H1 (cell line): ENCODE measurements at regions not wholly inside any gene's neighbourhood (a gene's known extent, or its start where the extent isn't known, plus 50 kb on each side); places are given as distances from the start of the nearest gene placed in this dataset.

Experiments used
- CTCF ChIA-PET: fragments of 300-600 bp; sonication (Branson Sonifier 250); formaldehyde crosslinking; loops from one replicate; lab custom pipeline; 2021; ENCODE audit not compliant: partially characterized antibody; lab: Charles Lee
- POLR2A ChIA-PET: fragments of 300-600 bp; sonication (Branson Sonifier 250); formaldehyde crosslinking; loops from one replicate; lab custom pipeline; 2021; ENCODE audit warnings: inconsistent platforms; ENCODE audit not compliant: partially characterized antibody; lab: Charles Lee
- DNase-seq, 2 experiments: peaks; one replicate each; pipeline versions ENCODE4 v3.0.0 to v3.0.0-alpha.2; 2010 to 2022; ENCODE audit warnings: low spot score in 2 of 2, low read depth in 1 of 2, mixed read lengths in 1 of 2
- FAIRE-seq: peaks from 2 replicates; lab custom pipeline; 2011; peaks lifted over from hg19 to GRCh38; lab: Jason Lieb, UNC
- H2AFZ ChIP-seq: 2 replicates; pipeline ENCODE4 v1.8.1; 2012; ENCODE audit warnings: low read length, inconsistent platforms
- H2AK5ac ChIP-seq: 2 replicates; pipeline ENCODE4 v1.6.1; 2013; ENCODE audit warnings: low read depth, low read length
- H2BK120ac ChIP-seq: replicated peaks from 2 replicates; pipeline ENCODE3; 2013; ENCODE audit warnings: low read depth, low read length, inconsistent platforms
- H2BK12ac ChIP-seq: 2 replicates; pipeline ENCODE4 v1.6.1; 2013; ENCODE audit warnings: low read depth, low read length
- H2BK15ac ChIP-seq: 2 replicates; pipeline ENCODE4 v1.6.1; 2013; ENCODE audit warnings: low read length
- H2BK20ac ChIP-seq: 2 replicates; pipeline ENCODE4 v1.6.1; 2013; ENCODE audit warnings: low read length
- H2BK5ac ChIP-seq: 2 replicates; pipeline ENCODE4 v1.6.1; 2013; ENCODE audit warnings: low read depth, low read length
- H3K14ac ChIP-seq: 2 replicates; pipeline ENCODE4 v1.6.1; 2013; ENCODE audit warnings: inconsistent platforms; ENCODE audit not compliant: insufficient read length
- H3K18ac ChIP-seq: 2 replicates; pipeline ENCODE4 v1.6.1; 2013; ENCODE audit warnings: low read length; ENCODE audit errors: extremely low read depth
- H3K23ac ChIP-seq: 2 replicates; pipeline ENCODE4 v1.6.1; 2013; ENCODE audit warnings: inconsistent platforms; ENCODE audit not compliant: insufficient read length
- H3K23me2 ChIP-seq: 2 replicates; pipeline ENCODE4 v1.6.1; 2013; ENCODE audit warnings: low read depth, low read length
- H3K27ac ChIP-seq: 2 replicates; pipeline ENCODE4 v1.6.1; 2011; ENCODE audit warnings: low read depth, low read length, inconsistent platforms
- H3K27me3 ChIP-seq, 4 experiments: replicated peaks in 1 of 4; 1 replicate in 1 of 4; 2 replicates in 3 of 4; pipeline versions ENCODE4 v1.6.1 to v1.8.1; 2011 to 2013; ENCODE audit warnings: low read length in 3 of 4, mild to moderate bottlenecking in 3 of 4, inconsistent platforms in 2 of 4, mixed read lengths in 2 of 4, moderate library complexity in 1 of 4; ENCODE audit not compliant: control insufficient read depth in 3 of 4, insufficient read depth in 3 of 4; ENCODE audit errors: extremely low read depth in 1 of 4
- H3K36me3 ChIP-seq, 4 experiments: 2 replicates each; pipeline versions ENCODE4 v1.6.1 to v1.8.1; 2011 to 2013; ENCODE audit warnings: mild to moderate bottlenecking in 4 of 4, low read length in 3 of 4, moderate library complexity in 2 of 4, control low read depth in 1 of 4, inconsistent platforms in 1 of 4; ENCODE audit not compliant: insufficient read depth in 4 of 4, control insufficient read depth in 2 of 4
- H3K4ac ChIP-seq: replicated peaks from 2 replicates; pipeline ENCODE3; 2013; ENCODE audit warnings: low read length, low read depth, mixed read lengths, inconsistent platforms; ENCODE audit not compliant: insufficient read length
- H3K4me1 ChIP-seq, 4 experiments: replicated peaks in 1 of 4; 1 replicate in 1 of 4; 2 replicates in 3 of 4; pipeline versions ENCODE4 v1.6.1 to v1.8.1; 2011 to 2013; ENCODE audit warnings: low read length in 3 of 4, inconsistent platforms in 2 of 4, mixed read lengths in 1 of 4; ENCODE audit not compliant: insufficient read depth in 4 of 4, control insufficient read depth in 3 of 4
- H3K4me2 ChIP-seq, 2 experiments: 2 replicates each; pipeline versions ENCODE4 v1.6.1 to v1.8.1; 2011 to 2013; ENCODE audit warnings: low read depth in 2 of 2, low read length in 2 of 2, control low read depth in 1 of 2, inconsistent platforms in 1 of 2, mild to moderate bottlenecking in 1 of 2; ENCODE audit not compliant: insufficient read depth in 1 of 2
- H3K4me3 ChIP-seq, 4 experiments: fragments of 200-600, 300-600 bp in 1 of 4; sonication (generic), shearing (Covaris generic), sonication (Bioruptor Twin) in 1 of 4; 2 replicates each; pipeline versions ENCODE4 v1.5.1 to v1.8.1; 2011 to 2016; ENCODE audit warnings: low read length in 4 of 4, low read depth in 3 of 4, control low read depth in 2 of 4, inconsistent platforms in 2 of 4, mild to moderate bottlenecking in 2 of 4, mixed read lengths in 1 of 4, moderate library complexity in 1 of 4; ENCODE audit not compliant: insufficient read depth in 2 of 4; ENCODE audit errors: extremely low read depth in 1 of 4
- H3K56ac ChIP-seq: replicated peaks from 2 replicates; pipeline ENCODE3; 2013; ENCODE audit warnings: low read depth, mild to moderate bottlenecking, mixed read lengths, low read length, inconsistent platforms; ENCODE audit not compliant: insufficient read length
- H3K79me1 ChIP-seq: 2 replicates; pipeline ENCODE4 v1.6.1; 2013; ENCODE audit warnings: low read depth, low read length, control low read depth
- H3K79me2 ChIP-seq, 2 experiments: 2 replicates each; pipeline versions ENCODE4 v1.6.1 to v1.8.1; 2012 to 2013; ENCODE audit warnings: low read length in 2 of 2, mild to moderate bottlenecking in 2 of 2, inconsistent platforms in 1 of 2; ENCODE audit not compliant: insufficient read depth in 2 of 2, control insufficient read depth in 1 of 2
- H3K9ac ChIP-seq, 4 experiments: replicated peaks in 1 of 4; 1 replicate in 1 of 4; 2 replicates in 3 of 4; pipeline versions ENCODE4 v1.6.1 to v1.8.1; 2011 to 2013; ENCODE audit warnings: low read depth in 3 of 4, low read length in 3 of 4, control low read depth in 2 of 4, mild to moderate bottlenecking in 2 of 4, moderate library complexity in 2 of 4, inconsistent platforms in 1 of 4; ENCODE audit errors: extremely low read depth in 1 of 4
- H3K9me3 ChIP-seq, 2 experiments: 2 replicates each; pipeline versions ENCODE4 v1.6.1 to v1.8.1; 2012 to 2013; ENCODE audit warnings: mild to moderate bottlenecking in 2 of 2, moderate library complexity in 2 of 2, control low read depth in 1 of 2, inconsistent platforms in 1 of 2, low read depth in 1 of 2, low read length in 1 of 2, mixed read lengths in 1 of 2; ENCODE audit not compliant: insufficient read depth in 2 of 2
- H4K20me1 ChIP-seq, 2 experiments: replicated peaks in 1 of 2; 2 replicates each; pipeline versions ENCODE3 to v1.8.1; 2011 to 2013; ENCODE audit warnings: inconsistent platforms in 2 of 2, low read length in 2 of 2, mild to moderate bottlenecking in 1 of 2; ENCODE audit not compliant: insufficient read depth in 2 of 2, control insufficient read depth in 1 of 2
- H4K5ac ChIP-seq: 2 replicates; pipeline ENCODE4 v1.6.1; 2013; ENCODE audit warnings: low read length, low read depth, mixed read lengths, inconsistent platforms; ENCODE audit not compliant: insufficient read length
- H4K8ac ChIP-seq: 2 replicates; pipeline ENCODE4 v1.8.0; 2013; ENCODE audit warnings: mild to moderate bottlenecking, moderate library complexity, low read length, inconsistent platforms; ENCODE audit not compliant: insufficient read depth; ENCODE audit errors: extremely low read depth
- H4K91ac ChIP-seq: replicated peaks from 2 replicates; pipeline ENCODE3; 2013; ENCODE audit warnings: low read length, mixed read lengths, inconsistent platforms; ENCODE audit not compliant: insufficient read length
- CBX5 ChIP-seq: fragments of 300-800, 300-1000 bp; sonication (generic); IDR thresholded peaks from 2 replicates; pipeline ENCODE4 v1.7.1; 2016; ENCODE audit warnings: antibody characterized with exemption, low read length, low read depth
- CTBP2 ChIP-seq: IDR thresholded peaks from 2 replicates; pipeline ENCODE4 v1.7.0; 2011; ENCODE audit warnings: borderline replicate concordance, mild to moderate bottlenecking, moderate library complexity, mixed read lengths, low read length; ENCODE audit not compliant: insufficient read depth, insufficient read length
- EZH2 ChIP-seq: fragments of 200-600 bp; sonication (generic); IDR thresholded peaks from 2 replicates; pipeline ENCODE4 v1.7.1; 2012; ENCODE audit warnings: low read depth, mild to moderate bottlenecking, moderate library complexity, low read length, inconsistent platforms; ENCODE audit not compliant: severe bottlenecking
- KDM5A ChIP-seq: fragments of 200-600 bp; IDR thresholded peaks from 2 replicates; pipeline ENCODE4 v1.7.1; 2012; ENCODE audit warnings: mild to moderate bottlenecking, low read length, inconsistent platforms, mixed read lengths
- MAFK ChIP-seq: IDR thresholded peaks from 2 replicates; pipeline ENCODE4 v1.6.1; 2012; ENCODE audit warnings: low read depth, mild to moderate bottlenecking, improper control_type of control experiment, low read length
- NANOG ChIP-seq: IDR thresholded peaks from 2 replicates; pipeline ENCODE4 v1.6.1; 2011; ENCODE audit warnings: low read length, low read depth, mild to moderate bottlenecking, inconsistent platforms; ENCODE audit not compliant: insufficient read depth, poor library complexity, severe bottlenecking
- NRF1 ChIP-seq: IDR thresholded peaks from 2 replicates; pipeline ENCODE4 v1.6.1; 2011; ENCODE audit warnings: mild to moderate bottlenecking, low read depth, low read length, improper control_type of control experiment
- POLR2A ChIP-seq, 2 experiments: IDR thresholded peaks; 1 replicate in 1 of 2; 2 replicates in 1 of 2; pipeline ENCODE4 v1.6.1; 2011; ENCODE audit warnings: low read depth in 2 of 2, low read length in 2 of 2, mild to moderate bottlenecking in 2 of 2; ENCODE audit errors: control extremely low read depth in 1 of 2
- POU5F1 ChIP-seq: IDR thresholded peaks from 2 replicates; pipeline ENCODE4 v1.6.1; 2011; ENCODE audit warnings: low read depth, mild to moderate bottlenecking, low read length, moderate library complexity
- RFX5 ChIP-seq: IDR thresholded peaks from 2 replicates; pipeline ENCODE4 v1.6.1; 2011; ENCODE audit warnings: low read depth, low read length, improper control_type of control experiment, borderline replicate concordance
- SIX5 ChIP-seq: IDR thresholded peaks from 2 replicates; pipeline ENCODE4 v1.6.1; 2011; ENCODE audit warnings: mild to moderate bottlenecking, low read depth, low read length
- SP1 ChIP-seq: IDR thresholded peaks from 2 replicates; pipeline ENCODE4 v1.6.1; 2011; ENCODE audit warnings: low read depth, low read length
- SP2 ChIP-seq: IDR thresholded peaks from 2 replicates; pipeline ENCODE4 v1.6.1; 2012; ENCODE audit warnings: mild to moderate bottlenecking, low read length, inconsistent platforms
- SRF ChIP-seq: IDR thresholded peaks from 2 replicates; pipeline ENCODE4 v1.6.1; 2011; ENCODE audit warnings: mild to moderate bottlenecking, low read depth, low read length, moderate library complexity
- TAF7 ChIP-seq: optimal IDR thresholded peaks from 2 replicates; pipeline ENCODE3; 2011; ENCODE audit warnings: low read depth, mild to moderate bottlenecking, inconsistent platforms, low read length, moderate library complexity, borderline replicate concordance
- WGBS, 2 experiments: shearing (Covaris generic) in 1 of 2; methylation state at CpG; one replicate each; pipeline versions ENCODE4 v1.1.6 to v1.1.7; 2013 to 2015; ENCODE audit warnings: low lambda C conversion rate in 2 of 2, mixed read lengths in 2 of 2, inconsistent platforms in 1 of 2, low coverage in 1 of 2, missing lambda C conversion rate in 1 of 2; ENCODE audit not compliant: insufficient replicate concordance in 2 of 2, insufficient coverage in 1 of 2, insufficient read length in 1 of 2; ENCODE audit errors: extremely low coverage in 1 of 2, missing lambda C conversion rate in 1 of 2; 5-methylcytosine and 5-hydroxymethylcytosine counted together

- no peaks in the 10 kb centered on the region for H3K23me2 ChIP-seq
- no peak overlapping the region for H3K23ac ChIP-seq
- TF ChIP-seq RFX5: no peak
- no peak for TF ChIP-seq MAFK
- TF ChIP-seq SP1: no peak
- TF ChIP-seq NRF1: no peak
- no peak for TF ChIP-seq POU5F1
- TF ChIP-seq SP2: no peak
- TF ChIP-seq KDM5A: no peak
- TF ChIP-seq NANOG: no peak
- no peak for TF ChIP-seq POLR2A (IDR thresholded peaks at IDR 0.05; ENCODE audit: control extremely low read depth in 1 of 2, low read depth in 2 of 2, low read length in 2 of 2)
- TF ChIP-seq SIX5: no peak
- no peak for TF ChIP-seq TAF7
- TF ChIP-seq SRF: no peak
- no peak for TF ChIP-seq EZH2
- TF ChIP-seq CBX5: no peak
- TF ChIP-seq CTBP2: no peak
- FAIRE-seq (no peak), DNase-seq (no peak)
- no peaks in the 10 kb centered on the region for H3K27me3 ChIP-seq
- H3K27ac ChIP-seq: no peak overlapping the region
- no peak overlapping the region for H2BK5ac ChIP-seq
- H3K4me3 ChIP-seq: no peak overlapping the region
- no peak overlapping the region for H2BK12ac ChIP-seq
- H3K4ac ChIP-seq: no peak overlapping the region
- no peaks in the 10 kb centered on the region for H3K79me2 ChIP-seq
- H3K4me1 ChIP-seq: peaks cover 0 to 3% (median 0%) of the 10 kb centered on the region in 4 experiments; a peak in 2 of 7 replicates
- CTCF ChIA-PET: no interaction called here
- no peak overlapping the region for H2AK5ac ChIP-seq
- H3K9ac ChIP-seq: no peak overlapping the region
- no peaks in the 10 kb centered on the region for H4K20me1 ChIP-seq
- WGBS, 2 experiments: 75% methylated on average over 1 of the region's 1 CpG; no CpG with 5 or more reads in 1 of the 2 experiments
- no peaks in the 10 kb centered on the region for H3K9me3 ChIP-seq
- no peaks in the 10 kb centered on the region for H3K36me3 ChIP-seq
- H3K4me2 ChIP-seq: no peak overlapping the region
- no peak overlapping the region for H2BK120ac ChIP-seq
- no peak overlapping the region for H3K56ac ChIP-seq
- H3K18ac ChIP-seq: no peak overlapping the region
- no peak overlapping the region for H4K91ac ChIP-seq
- H2BK15ac ChIP-seq: no peak overlapping the region
- no peaks in the 10 kb centered on the region for H3K79me1 ChIP-seq
- no peak overlapping the region for H4K5ac ChIP-seq
- no peak overlapping the region for H4K8ac ChIP-seq
- POLR2A ChIA-PET: no interaction called here
- H3K14ac ChIP-seq: no peak overlapping the region
- H2AFZ ChIP-seq: no peak overlapping the region
- H2BK20ac ChIP-seq: no peak overlapping the region
Measured at GRCh38 chr12:24608108-24608507, 340.8 kb downstream of the BCAT1 start.
